Epithelial cell of proximal tubule (primary cell): ENCODE measurements at regions not wholly inside any gene's neighbourhood (a gene's known extent, or its start where the extent isn't known, plus 50 kb on each side); places are given as distances from the start of the nearest gene placed in this dataset.

ENCODE experiments used
- DNase-seq: peaks from one replicate; pipeline ENCODE4 v3.0.0-alpha.2; 2011; ENCODE audit warnings: low read depth
- H3K4me3 ChIP-seq: 2 replicates; pipeline ENCODE4 v1.5.1; 2011; ENCODE audit warnings: low read depth, mild to moderate bottlenecking, low read length
- CTCF ChIP-seq: conservative IDR thresholded peaks from 2 replicates; pipeline ENCODE4 v1.5.1; 2012; ENCODE audit warnings: low read depth, mild to moderate bottlenecking, low read length

GRCh38 chr5:152884006-152884405 lies 478.9 kb upstream of the NMUR2 start:
- no peak overlapping the region for H3K4me3 ChIP-seq
- DNase-seq: no peak
- TF ChIP-seq CTCF: no peak

- H3K4me3 ChIP-seq: no peak overlapping the region
- no peak for TF ChIP-seq CTCF
- no peak for DNase-seq
Measured at GRCh38 chr5:152900332-152900731, 495.3 kb upstream of the NMUR2 start.

GRCh38 chr5:152901754-152902153 lies 496.7 kb upstream of the NMUR2 start:
- no peak for TF ChIP-seq CTCF

GRCh38 chr5:152905286-152905685 lies 500.2 kb upstream of the NMUR2 start:
- DNase-seq: no peak
- TF ChIP-seq CTCF: no peak
- no peak overlapping the region for H3K4me3 ChIP-seq

More at GRCh38 chr5:152901754-152902153, 496.7 kb upstream of the NMUR2 start:
- no peak for DNase-seq
- H3K4me3 ChIP-seq: no peak overlapping the region

GRCh38 chr5:152907488-152908245 lies 502.6 kb upstream of the NMUR2 start:
- TF ChIP-seq CTCF: peak; percentile 6
- DNase-seq: no peak
- no peak overlapping the region for H3K4me3 ChIP-seq

GRCh38 chr5:152912924-152913323 lies 507.8 kb upstream of the NMUR2 start:
- no peak overlapping the region for H3K4me3 ChIP-seq
- no peak for TF ChIP-seq CTCF
- no peak for DNase-seq

- no peak for TF ChIP-seq CTCF
- no peak for DNase-seq
- no peak overlapping the region for H3K4me3 ChIP-seq
Measured at GRCh38 chr5:152932621-152933020, 527.5 kb upstream of the NMUR2 start.
